Stimulated activated CD8-positive, alpha-beta memory T cell treated with anti-CD3 and anti-CD28 coated beads, Interleukin-15, amount 100 ng/mL, for 4 hours (primary cell): ENCODE measurements at regions not wholly inside any gene's neighbourhood (a gene's known extent, or its start where the extent isn't known, plus 50 kb on each side); places are given as distances from the start of the nearest gene placed in this dataset.
"Not testable (repeated sequence)": the region's sequence is repeated elsewhere in the genome, so short reads cannot be mapped to it uniquely, and the experiment has no call there.

ENCODE experiments used
- DNase-seq, 2 donors: peaks; one replicate each; pipeline ENCODE4 v3.0.0-alpha.2; 2020; ENCODE audit warnings: low read depth in 2 of 2

DNA sequence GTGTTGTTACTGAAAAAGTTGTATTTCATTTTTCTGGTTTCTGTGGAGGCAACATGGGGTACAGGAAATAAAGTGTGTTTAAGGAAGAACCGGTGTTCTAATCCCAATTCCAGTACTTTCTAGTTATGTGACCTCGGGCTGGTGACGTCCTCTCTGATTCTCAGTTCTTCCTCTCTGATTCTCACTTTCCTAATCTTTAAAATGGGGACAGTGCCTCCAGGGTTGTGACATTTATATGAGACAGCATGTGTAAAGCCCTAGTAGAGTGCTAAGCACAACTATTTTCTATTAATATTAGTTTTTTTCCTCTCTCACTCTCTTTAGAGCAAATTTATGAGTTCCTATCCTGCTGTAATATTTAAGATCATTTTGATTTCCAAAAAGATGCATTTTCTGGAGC is 50.9 kb upstream of the PTPDC1 start:
- no peak for DNase-seq

DNA sequence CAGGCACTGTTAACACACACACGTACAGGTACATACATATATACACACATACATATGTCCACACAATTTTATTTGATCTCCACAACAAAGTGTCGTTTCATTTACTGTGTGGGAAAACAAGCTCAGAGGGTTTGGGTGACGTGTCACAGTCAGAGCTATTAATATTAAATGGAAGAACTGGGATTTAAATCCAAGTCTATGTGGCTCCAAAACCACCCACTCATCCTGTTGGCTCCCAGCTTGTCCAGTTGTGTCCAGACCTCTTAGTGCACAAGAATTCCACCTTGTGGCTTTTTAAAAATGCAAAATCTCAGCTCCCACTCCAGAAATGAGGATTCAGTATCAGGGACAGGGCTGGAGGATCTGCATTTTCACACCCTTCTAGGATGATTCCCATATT is 52.3 kb upstream of the PTPDC1 start:
- DNase-seq: no peak

DNA sequence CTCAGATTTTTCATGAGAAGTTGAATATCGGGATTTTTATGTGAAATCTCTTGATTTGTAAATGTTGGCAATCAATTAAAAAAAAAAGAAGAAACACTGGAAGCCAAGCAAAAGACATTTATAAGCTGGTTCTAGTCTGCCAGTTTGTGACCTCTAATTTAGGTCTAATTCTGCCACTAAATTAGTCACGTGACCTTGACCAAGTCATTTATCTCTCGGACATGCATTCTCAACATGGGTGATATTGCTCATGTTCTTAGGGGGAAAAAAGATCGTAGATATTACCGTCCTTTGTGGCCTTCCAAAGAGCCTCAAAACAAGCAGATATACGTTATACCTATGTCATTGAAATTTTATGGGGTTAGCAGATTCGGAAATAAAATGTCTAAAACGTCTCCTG is 52.9 kb upstream of the PTPDC1 start:
- DNase-seq: no peak

DNA sequence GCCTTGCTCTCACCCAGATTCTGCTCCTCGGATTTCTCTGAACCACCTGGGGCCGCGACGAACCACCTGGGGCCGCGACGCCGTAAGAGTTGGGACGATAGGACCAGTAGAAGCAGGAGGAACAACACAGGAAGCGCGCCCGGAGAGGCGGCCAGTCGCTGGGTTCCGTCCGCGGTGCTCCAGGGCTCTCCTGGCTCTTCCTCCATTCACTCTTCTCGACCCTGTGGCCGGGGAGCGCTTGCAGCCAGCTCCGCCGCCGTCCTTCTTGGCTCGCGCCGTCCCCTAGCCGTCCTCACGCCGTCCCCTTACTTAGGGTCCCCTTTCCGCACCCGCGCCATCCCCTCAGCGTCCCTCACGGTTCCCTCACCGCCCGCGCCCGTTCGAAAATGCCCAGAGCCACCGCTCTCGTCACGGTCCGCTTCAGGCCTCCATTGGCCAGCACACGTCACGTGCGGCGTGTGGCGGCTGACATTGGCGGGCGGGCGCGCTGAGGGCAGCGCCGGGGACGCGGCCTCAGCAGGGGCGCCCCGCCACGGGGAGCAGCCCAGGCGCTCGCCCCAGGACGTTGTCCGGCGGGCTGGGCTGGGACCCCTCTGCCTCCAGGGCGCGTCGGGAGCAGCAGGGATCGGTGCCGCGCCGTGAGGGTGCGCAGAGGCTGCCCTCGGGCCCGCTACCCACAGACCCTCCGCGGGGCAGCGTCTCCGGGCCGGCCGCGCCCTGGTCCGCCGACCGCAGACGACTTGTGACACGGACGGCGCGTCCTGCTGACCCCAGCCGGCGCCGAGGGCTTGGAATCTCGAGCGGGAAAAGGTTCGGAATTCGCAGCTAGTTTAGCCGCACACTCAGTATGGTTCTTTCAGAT is 53.7 kb upstream of the PTPDC1 start:
- peak; percentile 59 to 60 for DNase-seq

DNA sequence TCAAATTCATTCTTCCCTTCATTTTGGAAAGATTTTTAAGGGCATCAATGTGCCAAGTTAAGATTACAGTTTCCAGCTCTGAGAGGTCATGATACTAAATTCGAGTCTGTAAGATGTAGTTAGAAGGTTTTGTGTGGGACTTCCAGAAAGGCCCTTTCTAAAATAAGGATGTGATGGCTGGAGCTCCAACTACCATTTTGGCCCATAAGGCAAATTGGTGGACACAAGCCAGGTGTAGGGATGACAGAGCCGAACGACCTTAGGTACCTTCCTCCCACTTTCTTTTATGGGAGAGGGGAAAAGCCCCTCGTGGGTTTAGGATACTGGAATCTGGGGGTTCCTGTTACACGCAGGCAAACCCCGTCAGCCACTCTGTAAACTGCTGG is 54.3 kb upstream of the PTPDC1 start:
- DNase-seq: no peak

DNA sequence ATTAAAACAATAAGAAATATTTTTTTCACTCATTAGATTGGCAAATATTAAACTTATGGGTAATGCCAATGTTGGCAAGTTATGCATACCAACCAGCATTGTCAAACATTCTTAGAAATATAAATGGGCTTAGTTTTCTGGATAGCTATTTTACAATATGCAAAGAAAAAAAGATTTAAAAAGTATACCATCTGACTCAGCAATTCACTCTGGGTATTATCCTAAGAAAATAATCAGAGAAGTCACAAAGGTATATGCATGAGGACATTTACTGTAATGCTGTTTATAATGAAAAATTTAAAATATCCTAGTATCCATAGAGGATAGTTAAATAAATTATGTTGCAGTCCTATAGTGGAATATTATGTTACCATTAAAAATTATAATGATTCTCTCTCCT is 57.4 kb upstream of the PTPDC1 start:
- DNase-seq: no peak

DNA sequence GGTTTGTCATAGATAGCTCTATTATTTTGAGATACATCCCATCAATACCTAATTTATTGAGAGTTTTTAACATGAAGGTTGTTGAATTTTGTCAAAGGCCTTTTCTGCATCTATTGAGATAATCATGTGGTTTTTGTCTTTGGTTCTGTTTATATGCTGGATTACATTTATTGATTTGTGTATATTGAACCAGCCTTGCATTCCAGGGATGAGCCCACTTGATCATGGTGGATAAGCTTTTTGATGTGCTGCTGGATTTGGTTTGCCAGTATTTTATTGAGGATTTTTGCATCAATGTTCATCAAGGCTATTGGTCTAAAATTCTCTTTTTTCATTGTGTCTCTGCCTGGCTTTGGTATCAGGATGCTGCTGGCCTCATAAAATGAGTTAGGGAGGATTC is 61.8 kb upstream of the PTPDC1 start:
- DNase-seq: not testable (repeated sequence)

DNA sequence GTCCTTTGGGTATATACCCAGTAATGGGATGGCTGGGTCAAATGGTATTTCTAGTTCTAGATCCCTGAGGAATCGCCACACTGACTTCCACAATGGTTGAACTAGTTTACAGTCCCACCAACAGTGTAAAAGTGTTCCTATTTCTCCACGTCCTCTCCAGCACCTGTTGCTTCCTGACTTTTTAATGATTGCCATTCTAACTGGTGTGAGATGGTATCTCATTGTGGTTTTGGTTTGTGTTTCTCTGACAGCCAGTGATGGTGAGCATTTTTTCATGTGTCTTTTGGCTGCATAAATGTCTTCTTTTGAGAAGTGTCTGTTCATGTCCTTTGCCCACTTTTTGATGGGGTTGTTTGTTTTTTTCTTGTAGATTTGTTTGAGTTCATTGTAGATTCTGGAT is 63.4 kb upstream of the PTPDC1 start:
- DNase-seq: not testable (repeated sequence)

DNA sequence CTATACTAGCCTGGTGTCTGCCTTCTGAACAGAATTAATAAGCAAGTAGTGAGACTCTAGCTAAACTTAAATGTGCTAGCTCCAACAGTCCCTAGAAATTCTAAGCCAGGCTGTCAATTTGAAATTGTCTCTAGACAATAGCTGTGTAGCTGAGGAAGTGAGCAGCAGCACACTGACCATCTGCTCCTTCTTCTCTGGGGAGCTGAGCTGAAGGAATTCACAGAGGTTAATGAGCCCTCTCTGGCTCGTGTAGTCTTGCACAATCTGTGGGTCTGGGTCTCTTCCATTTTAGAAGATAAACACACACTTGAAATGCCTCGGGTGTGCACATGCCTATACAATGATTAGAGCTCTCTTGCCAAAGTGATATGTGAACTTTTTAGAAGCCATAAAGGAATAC is 63.5 kb upstream of the BARX1 start:
- no peak for DNase-seq

DNA sequence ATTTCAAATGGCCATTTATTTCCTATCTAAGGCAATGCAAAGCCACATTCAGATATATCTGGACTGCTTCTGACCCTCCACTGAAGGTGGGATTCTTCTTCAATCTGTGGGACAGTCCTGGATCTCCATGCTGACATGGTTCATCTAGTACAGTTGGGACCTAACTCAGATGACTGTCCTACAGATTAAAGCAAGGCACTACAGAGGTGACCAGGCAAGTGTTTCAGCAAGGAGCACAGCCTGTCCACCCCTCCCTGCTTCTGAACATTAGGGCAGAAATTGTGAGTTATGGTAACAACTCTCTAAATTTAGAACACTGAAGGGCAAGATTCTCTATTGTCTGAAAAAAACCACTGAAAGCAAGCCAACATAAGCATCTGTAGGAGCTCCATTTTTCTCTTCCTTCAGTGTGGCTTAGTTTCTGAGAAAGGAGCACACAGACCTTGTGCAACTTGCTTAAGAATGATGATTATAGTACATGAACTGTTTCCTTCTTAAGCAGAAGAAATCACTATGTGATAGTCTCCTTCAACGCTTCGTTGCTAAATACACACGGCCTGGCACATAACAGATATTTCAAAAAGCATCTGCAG is 62.9 kb upstream of the BARX1 start:
- DNase-seq: no peak

DNA sequence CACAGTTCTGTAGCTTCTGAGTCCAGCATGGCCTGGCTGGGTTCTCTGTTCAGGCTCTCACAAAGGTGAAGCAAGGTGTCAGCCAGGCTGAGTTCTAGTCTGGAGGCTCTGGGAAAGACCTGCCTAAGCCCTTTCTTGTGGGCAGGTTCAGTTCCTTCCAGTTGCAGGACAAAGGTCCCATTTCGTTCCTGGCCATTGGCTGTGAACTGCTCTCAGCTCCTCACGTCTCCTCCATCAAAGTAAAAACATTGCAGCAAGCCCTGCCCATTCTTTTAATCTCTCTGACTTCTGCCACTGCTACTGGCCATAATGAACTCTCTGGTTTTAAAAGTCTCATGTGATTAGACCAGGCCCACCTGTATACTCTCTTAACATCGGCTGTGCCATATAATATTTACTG is 61.6 kb upstream of the BARX1 start:
- no peak for DNase-seq

DNA sequence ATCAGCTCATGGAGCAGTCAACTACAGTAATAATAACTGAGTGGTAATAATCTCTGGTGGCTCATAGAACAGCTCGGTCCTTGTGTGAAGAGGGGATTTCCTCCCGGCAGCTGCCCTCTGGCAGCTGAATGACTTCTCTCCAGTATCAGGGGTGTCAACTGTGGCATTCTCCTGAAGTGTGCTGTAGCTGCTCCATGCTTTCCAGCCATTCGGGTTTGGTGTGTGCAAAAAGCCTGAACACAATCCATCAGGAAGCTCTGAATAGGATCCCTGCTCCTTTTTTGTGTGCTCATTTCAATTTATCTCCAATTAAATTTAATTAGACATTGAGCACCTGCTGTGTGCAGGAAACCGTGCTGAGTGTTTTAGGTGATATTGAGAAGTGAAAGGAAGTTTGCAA is 59.8 kb upstream of the BARX1 start:
- no peak for DNase-seq

DNA sequence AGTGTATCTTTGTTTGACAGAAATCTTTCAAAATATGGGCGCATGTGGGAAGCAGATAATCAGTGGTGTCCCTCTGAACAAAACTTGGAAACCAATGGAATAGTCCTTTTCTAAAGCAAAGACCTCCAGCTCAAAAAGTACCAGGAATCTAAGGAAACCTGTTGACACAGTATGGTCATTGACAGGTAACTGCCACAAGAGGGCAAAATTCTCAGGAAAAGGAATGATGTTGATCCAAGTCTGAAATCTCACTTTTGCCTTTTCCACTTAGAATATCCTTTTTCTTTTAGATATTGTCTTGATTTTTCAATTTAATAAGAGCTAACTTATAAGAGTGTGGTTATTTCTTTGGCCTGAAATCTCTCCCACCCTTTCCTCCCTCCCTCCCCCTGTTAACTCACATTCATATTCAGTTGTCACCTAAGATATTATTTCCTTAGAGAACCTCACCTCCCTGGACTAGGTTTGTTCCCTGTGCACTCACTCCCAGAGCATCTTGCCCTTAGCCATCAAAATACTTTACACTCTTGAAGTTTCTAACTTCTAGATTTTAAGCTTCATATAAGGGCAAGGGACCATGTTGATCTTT is 59.0 kb upstream of the BARX1 start:
- no peak for DNase-seq

DNA sequence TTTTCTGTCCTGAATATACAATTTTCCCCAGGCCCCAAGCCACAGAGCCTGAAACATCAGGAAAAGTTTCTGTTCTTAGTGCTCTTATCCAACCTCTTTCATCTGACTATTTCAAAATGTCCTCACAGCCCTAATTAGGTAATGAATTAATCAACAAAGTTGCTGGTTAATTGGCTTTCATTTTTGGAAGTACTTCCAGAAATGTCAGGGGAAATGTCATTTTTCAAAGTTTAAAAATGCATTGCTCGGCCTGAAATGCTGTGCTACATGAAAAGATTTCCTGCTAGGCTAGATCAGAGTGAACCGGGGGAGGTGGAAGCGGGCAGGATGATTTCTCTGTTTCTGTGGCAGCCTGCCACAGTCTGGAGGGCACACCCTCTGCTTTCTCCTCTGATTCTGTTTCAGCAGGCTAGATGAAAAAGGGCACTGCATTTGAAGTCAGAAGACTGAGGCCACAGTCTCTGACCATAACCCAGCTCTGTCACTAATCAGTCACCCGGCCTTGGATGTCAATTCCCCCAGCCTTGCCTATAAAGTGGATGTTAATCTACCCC is 55.9 kb upstream of the BARX1 start:
- no peak for DNase-seq

DNA sequence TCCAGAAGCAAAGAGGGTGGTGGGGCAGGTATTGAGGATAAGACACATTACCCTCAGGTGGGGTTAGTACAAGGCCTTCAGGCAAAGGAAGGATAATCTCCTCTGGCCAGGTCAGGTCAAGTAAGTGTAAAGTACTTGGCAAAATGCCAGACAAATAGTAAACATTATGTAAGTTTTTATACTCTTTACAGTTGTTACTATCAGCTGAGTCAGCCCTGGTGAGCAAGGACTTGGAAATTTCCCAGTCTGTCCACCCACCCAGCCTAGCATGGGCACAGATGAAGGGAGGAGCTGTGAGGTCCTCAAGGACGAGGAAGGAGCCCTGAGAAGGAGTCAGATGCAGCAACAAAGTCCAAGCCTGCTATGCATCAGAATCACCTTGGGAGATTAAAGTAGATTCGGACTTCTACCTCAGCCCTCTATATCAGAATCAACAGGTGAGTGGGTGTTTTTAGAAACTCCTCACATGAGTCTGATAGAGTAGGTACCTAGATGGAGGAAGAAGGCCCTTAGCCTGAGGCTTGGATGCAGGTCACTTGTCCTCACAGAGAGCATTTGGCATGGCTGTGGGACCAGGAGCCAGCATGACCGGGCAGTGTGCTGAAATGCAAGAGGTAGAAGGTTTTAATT is 50.2 kb upstream of the BARX1 start:
- DNase-seq: no peak
